ENCODE measurements at regions not wholly inside any gene's neighbourhood (a gene's known extent, or its start where the extent isn't known, plus 50 kb on each side); places are given as distances from the start of the nearest gene placed in this dataset.

DNA sequence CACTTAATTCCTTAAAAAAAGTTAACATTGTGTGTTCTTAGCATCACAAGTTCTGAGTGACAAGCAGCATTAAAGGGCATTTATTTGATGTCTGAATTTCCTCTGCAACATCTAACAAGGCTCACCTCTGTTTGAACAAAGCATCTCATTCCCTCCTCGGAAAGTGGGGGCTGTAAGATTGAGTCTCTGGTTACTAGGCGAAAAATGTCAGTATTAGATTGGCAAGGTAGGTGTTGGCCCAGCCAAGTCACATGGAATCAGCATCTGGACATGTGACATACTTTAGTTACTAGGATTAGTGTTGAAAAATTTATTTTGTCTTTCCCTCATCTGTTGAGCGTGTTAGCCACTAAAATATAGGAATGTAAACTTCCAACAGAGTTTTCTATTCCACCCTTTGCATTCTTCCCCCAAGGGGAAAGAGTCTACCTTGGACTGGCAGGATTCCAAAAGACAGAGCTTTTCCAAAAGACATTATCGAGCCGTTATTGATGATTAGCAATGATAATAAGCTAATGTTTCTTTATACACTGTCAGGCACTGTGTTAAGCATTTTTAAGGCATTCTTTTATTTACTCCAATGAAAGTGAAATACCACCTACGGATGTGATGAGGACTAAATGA is 194.9 kb upstream of the BTG1 start:
- no peak for TF ChIP-seq CTCF (IDR thresholded peaks at IDR 0.05)
- TF ChIP-seq POLR2AphosphoS5 (IDR thresholded peaks at IDR 0.05): no peak
- no peak for TF ChIP-seq POLR2A (IDR thresholded peaks at IDR 0.05; ENCODE audit: low read depth)
